Activated CD4-positive, alpha-beta T cell treated with anti-CD3 and anti-CD28 coated beads for 36 hours (primary cell): ENCODE measurements at regions not wholly inside any gene's neighbourhood (a gene's known extent, or its start where the extent isn't known, plus 50 kb on each side); places are given as distances from the start of the nearest gene placed in this dataset.

ENCODE experiments used
- ATAC-seq: fragments of 200-7000 bp; cut with Tn5 transposase; one replicate; pipeline ENCODE4 v1.10.0; 2021; ENCODE audit warnings: mild to moderate bottlenecking, moderate library complexity
- CTCF ChIA-PET: fragments of 350-600 bp; sonication (Branson Sonifier 250); formaldehyde crosslinking; loops from one replicate; lab custom pipeline; 2021; ENCODE audit warnings: antibody characterized with exemption; lab: Charles Lee
- POLR2A ChIA-PET: fragments of 350-600 bp; sonication (Branson Sonifier 250); formaldehyde crosslinking; loops from one replicate; lab custom pipeline; 2021; ENCODE audit warnings: antibody characterized with exemption, inconsistent platforms; lab: Charles Lee
- DNase-seq: peaks from one replicate; pipeline ENCODE4 v3.0.0-alpha.2; 2020
- H3K27ac Mint-ChIP-seq: one replicate; pipeline ENCODE4 v1.8.0; 2021; ENCODE audit warnings: mixed read lengths
- H3K27me3 Mint-ChIP-seq: one replicate; pipeline ENCODE4 v1.8.0; 2021; ENCODE audit warnings: mixed read lengths
- H3K36me3 Mint-ChIP-seq: one replicate; pipeline ENCODE4 v1.8.0; 2021; ENCODE audit warnings: low read depth, mixed read lengths
- H3K4me1 Mint-ChIP-seq: one replicate; pipeline ENCODE4 v1.8.0; 2021; ENCODE audit warnings: mixed read lengths
- H3K4me3 Mint-ChIP-seq: one replicate; pipeline ENCODE4 v1.8.0; 2021; ENCODE audit warnings: mild to moderate bottlenecking, moderate library complexity, mixed read lengths
- H3K9me3 Mint-ChIP-seq: one replicate; pipeline ENCODE4 v1.8.0; 2021; ENCODE audit warnings: low read depth, mixed read lengths
- intact Hi-C, 2 experiments: fragments of 100-400 bp; cut with DNase I in 1 of 2; cut with micrococcal nuclease in 1 of 2; formaldehyde crosslinking; loops; one replicate each; pipeline versions ENCODE4 v1.14.2 to v1.15.1; 2022 to 2024; cut with DNase I, micrococcal nuclease

GRCh38 chr1:187275346-187275745 is 446.6 kb downstream of the PLA2G4A start:
- H3K4me1 Mint-ChIP-seq = peaks cover 3% of the 10 kb centered on the region
- H3K27ac Mint-ChIP-seq = no peak overlapping the region
- H3K27me3 Mint-ChIP-seq = no peaks in the 10 kb centered on the region
- H3K4me3 Mint-ChIP-seq = no peak overlapping the region
- H3K9me3 Mint-ChIP-seq = no peaks in the 10 kb centered on the region
- no peaks in the 10 kb centered on the region for H3K36me3 Mint-ChIP-seq
- ATAC-seq (no peak), DNase-seq (no peak)
- POLR2A ChIA-PET = no interaction called here
- intact Hi-C loops = no loop called here
- CTCF ChIA-PET = no interaction called here

GRCh38 chr1:187275985-187276575 is 447.3 kb downstream of the PLA2G4A start:
- H3K4me1 Mint-ChIP-seq = peaks cover 3% of the 10 kb centered on the region
- H3K27me3 Mint-ChIP-seq = no peaks in the 10 kb centered on the region
- intact Hi-C loops = no loop called here
- no peaks in the 10 kb centered on the region for H3K9me3 Mint-ChIP-seq
- DNase-seq (no peak), ATAC-seq (no peak)
- no peak overlapping the region for H3K4me3 Mint-ChIP-seq
- ChIA-PET CTCF (no interaction called here), POLR2A (no interaction called here)
- H3K27ac Mint-ChIP-seq = no peak overlapping the region
- H3K36me3 Mint-ChIP-seq = no peaks in the 10 kb centered on the region

- intact Hi-C loops = no loop called here
- ATAC-seq = no peak
- H3K9me3 Mint-ChIP-seq = no peaks in the 10 kb centered on the region
Measured at GRCh38 chr1:187276677-187277076, 447.9 kb downstream of the PLA2G4A start.

GRCh38 chr1:187280031-187280430 is 451.3 kb downstream of the PLA2G4A start:
- ATAC-seq (no peak), DNase-seq (no peak)
- ChIA-PET POLR2A (no interaction called here), CTCF (no interaction called here)
- Mint-ChIP-seq H3K36me3 (no peaks in the 10 kb centered on the region), H3K27ac (no peak overlapping the region), H3K27me3 (no peaks in the 10 kb centered on the region), H3K4me1 (peaks cover under 1% of the 10 kb centered on the region), H3K9me3 (no peaks in the 10 kb centered on the region), H3K4me3 (no peak overlapping the region)
- intact Hi-C loops = no loop called here

More at GRCh38 chr1:187276677-187277076, 447.9 kb downstream of the PLA2G4A start:
- H3K36me3 Mint-ChIP-seq = no peaks in the 10 kb centered on the region
- POLR2A ChIA-PET = no interaction called here
- CTCF ChIA-PET = no interaction called here
- peaks cover 3% of the 10 kb centered on the region for H3K4me1 Mint-ChIP-seq
- no peak overlapping the region for H3K4me3 Mint-ChIP-seq
- no peaks in the 10 kb centered on the region for H3K27me3 Mint-ChIP-seq
- no peak for DNase-seq
- H3K27ac Mint-ChIP-seq = no peak overlapping the region

- no peaks in the 10 kb centered on the region for H3K4me1 Mint-ChIP-seq
Measured at GRCh38 chr1:187281085-187281484, 452.3 kb downstream of the PLA2G4A start.

GRCh38 chr1:187283984-187284383 is 455.2 kb downstream of the PLA2G4A start:
- no peaks in the 10 kb centered on the region for H3K4me1 Mint-ChIP-seq
- POLR2A ChIA-PET = no interaction called here
- H3K36me3 Mint-ChIP-seq = no peaks in the 10 kb centered on the region
- no peak overlapping the region for H3K4me3 Mint-ChIP-seq
- CTCF ChIA-PET = no interaction called here
- intact Hi-C loops = no loop called here
- no peaks in the 10 kb centered on the region for H3K27me3 Mint-ChIP-seq
- H3K27ac Mint-ChIP-seq = no peak overlapping the region
- peaks cover 5% of the 10 kb centered on the region for H3K9me3 Mint-ChIP-seq
- DNase-seq (no peak), ATAC-seq (no peak)

More at GRCh38 chr1:187281085-187281484, 452.3 kb downstream of the PLA2G4A start:
- H3K36me3 Mint-ChIP-seq = no peaks in the 10 kb centered on the region
- intact Hi-C loops = no loop called here
- ChIA-PET POLR2A (no interaction called here), CTCF (no interaction called here)
- H3K27me3 Mint-ChIP-seq = no peaks in the 10 kb centered on the region
- DNase-seq (no peak), ATAC-seq (no peak)
- no peak overlapping the region for H3K4me3 Mint-ChIP-seq
- no peak overlapping the region for H3K27ac Mint-ChIP-seq
- H3K9me3 Mint-ChIP-seq = peaks cover 2% of the 10 kb centered on the region

GRCh38 chr1:187294421-187295201 is 465.9 kb downstream of the PLA2G4A start:
- intact Hi-C loops = no loop called here
- POLR2A ChIA-PET = no interaction called here
- CTCF ChIA-PET = no interaction called here
- ATAC-seq (no peak), DNase-seq (no peak)
- H3K27ac Mint-ChIP-seq = no peak overlapping the region
- no peaks in the 10 kb centered on the region for H3K4me1 Mint-ChIP-seq
- H3K4me3 Mint-ChIP-seq = no peak overlapping the region
- H3K9me3 Mint-ChIP-seq = peaks cover 3% of the 10 kb centered on the region
- no peaks in the 10 kb centered on the region for H3K36me3 Mint-ChIP-seq
- H3K27me3 Mint-ChIP-seq = no peaks in the 10 kb centered on the region

GRCh38 chr1:187300081-187300480 is 471.3 kb downstream of the PLA2G4A start:
- POLR2A ChIA-PET = no interaction called here
- Mint-ChIP-seq H3K4me3 (no peak overlapping the region), H3K27me3 (no peaks in the 10 kb centered on the region), H3K9me3 (peaks cover 2% of the 10 kb centered on the region), H3K27ac (no peak overlapping the region), H3K4me1 (no peaks in the 10 kb centered on the region), H3K36me3 (no peaks in the 10 kb centered on the region)
- ATAC-seq = no peak
- CTCF ChIA-PET = no interaction called here
- intact Hi-C loops = no loop called here
- no peak for DNase-seq

GRCh38 chr1:187306710-187307415 is 478.1 kb downstream of the PLA2G4A start:
- DNase-seq (no peak), ATAC-seq (no peak)
- no peaks in the 10 kb centered on the region for H3K4me1 Mint-ChIP-seq
- intact Hi-C loops = no loop called here
- H3K9me3 Mint-ChIP-seq = peaks cover 2% of the 10 kb centered on the region
- POLR2A ChIA-PET = no interaction called here
- no peaks in the 10 kb centered on the region for H3K27me3 Mint-ChIP-seq
- CTCF ChIA-PET = no interaction called here
- no peak overlapping the region for H3K4me3 Mint-ChIP-seq
- H3K27ac Mint-ChIP-seq = no peak overlapping the region
- no peaks in the 10 kb centered on the region for H3K36me3 Mint-ChIP-seq

- POLR2A ChIA-PET = no interaction called here
- intact Hi-C loops = no loop called here
- no peak overlapping the region for H3K4me3 Mint-ChIP-seq
Measured at GRCh38 chr1:187310038-187310631, 481.4 kb downstream of the PLA2G4A start.

GRCh38 chr1:187313115-187313514 is 484.4 kb downstream of the PLA2G4A start:
- Mint-ChIP-seq H3K4me1 (no peaks in the 10 kb centered on the region), H3K27me3 (no peaks in the 10 kb centered on the region), H3K27ac (no peak overlapping the region), H3K4me3 (no peak overlapping the region), H3K36me3 (no peaks in the 10 kb centered on the region), H3K9me3 (no peaks in the 10 kb centered on the region)
- POLR2A ChIA-PET = no interaction called here
- intact Hi-C loops = no loop called here
- no peak for ATAC-seq
- CTCF ChIA-PET = no interaction called here
- DNase-seq = no peak

More at GRCh38 chr1:187310038-187310631, 481.4 kb downstream of the PLA2G4A start:
- DNase-seq = no peak
- Mint-ChIP-seq H3K4me1 (no peaks in the 10 kb centered on the region), H3K9me3 (no peaks in the 10 kb centered on the region), H3K36me3 (no peaks in the 10 kb centered on the region), H3K27ac (no peak overlapping the region), H3K27me3 (no peaks in the 10 kb centered on the region)
- no peak for ATAC-seq
- CTCF ChIA-PET = interaction anchor here (0.6 kb wide), 1 partner anchor 829 kb away, joined by 4 read pairs; no protein-coding TSS in a partner anchor
